ENCODE measurements at regions not wholly inside any gene's neighbourhood (a gene's known extent, or its start where the extent isn't known, plus 50 kb on each side); places are given as distances from the start of the nearest gene placed in this dataset.

GRCh38 chr9:80061940-80062339, 490.2 kb downstream of the TLE4 start (continued):
- TF ChIP-seq RBBP5 (IDR thresholded peaks at IDR 0.05; ENCODE audit: borderline replicate concordance, low read depth, low read length) (no peak), JUN (IDR thresholded peaks at IDR 0.05; ENCODE audit: low read depth, low read length) (no peak), CEBPB (IDR thresholded peaks at IDR 0.05; ENCODE audit: low read depth, low read length) (no peak), GTF2F1 (IDR thresholded peaks at IDR 0.05; ENCODE audit: borderline replicate concordance, low read depth, low read length) (no peak), SIX5 (IDR thresholded peaks at IDR 0.05; ENCODE audit: low read depth, low read length) (no peak), TEAD4 (IDR thresholded peaks at IDR 0.05; ENCODE audit: low read depth, low read length) (no peak), CHD7 (IDR thresholded peaks at IDR 0.05; ENCODE audit: insufficient replicate concordance, low read length) (no peak)
